ENCODE measurements at regions not wholly inside any gene's neighbourhood (a gene's known extent, or its start where the extent isn't known, plus 50 kb on each side); places are given as distances from the start of the nearest gene placed in this dataset.

GRCh38 chr16:82241469-82242052 is 71.5 kb upstream of the MPHOSPH6 start:
- no peak for DNase-seq (ENCODE audit: low spot score)

- no peak for DNase-seq (ENCODE audit: low spot score)
Observed at GRCh38 chr16:82240111-82240510, 70.1 kb upstream of the MPHOSPH6 start.

- no peak for DNase-seq (ENCODE audit: low spot score)
Observed at GRCh38 chr16:82236875-82237274, 66.9 kb upstream of the MPHOSPH6 start.

DNA sequence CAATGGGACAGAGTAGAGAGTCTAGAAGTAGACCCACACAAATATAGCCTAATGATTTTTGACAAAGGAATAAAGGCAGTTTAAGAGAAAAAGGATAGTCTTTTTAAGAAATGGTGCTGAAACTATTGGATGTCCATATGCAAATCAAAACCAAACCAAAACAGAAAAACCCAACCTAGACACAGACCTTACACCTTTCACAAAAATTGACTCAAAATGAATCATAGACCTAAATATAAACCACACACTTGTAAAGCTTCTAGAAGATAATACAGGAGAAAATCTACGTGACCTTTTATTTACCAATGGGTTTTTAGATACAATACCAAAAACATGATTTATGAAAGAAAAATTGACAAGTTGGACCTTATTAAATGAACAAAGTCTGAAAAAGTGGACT is 66.4 kb upstream of the MPHOSPH6 start:
- no peak for DNase-seq (ENCODE audit: low spot score)

- DNase-seq (ENCODE audit: low spot score), result no peak
Observed at GRCh38 chr16:82232806-82233205, 62.8 kb upstream of the MPHOSPH6 start.

GRCh38 chr16:82231008-82231787 is 61.2 kb upstream of the MPHOSPH6 start:
- DNase-seq (ENCODE audit: low spot score), result no peak

DNA sequence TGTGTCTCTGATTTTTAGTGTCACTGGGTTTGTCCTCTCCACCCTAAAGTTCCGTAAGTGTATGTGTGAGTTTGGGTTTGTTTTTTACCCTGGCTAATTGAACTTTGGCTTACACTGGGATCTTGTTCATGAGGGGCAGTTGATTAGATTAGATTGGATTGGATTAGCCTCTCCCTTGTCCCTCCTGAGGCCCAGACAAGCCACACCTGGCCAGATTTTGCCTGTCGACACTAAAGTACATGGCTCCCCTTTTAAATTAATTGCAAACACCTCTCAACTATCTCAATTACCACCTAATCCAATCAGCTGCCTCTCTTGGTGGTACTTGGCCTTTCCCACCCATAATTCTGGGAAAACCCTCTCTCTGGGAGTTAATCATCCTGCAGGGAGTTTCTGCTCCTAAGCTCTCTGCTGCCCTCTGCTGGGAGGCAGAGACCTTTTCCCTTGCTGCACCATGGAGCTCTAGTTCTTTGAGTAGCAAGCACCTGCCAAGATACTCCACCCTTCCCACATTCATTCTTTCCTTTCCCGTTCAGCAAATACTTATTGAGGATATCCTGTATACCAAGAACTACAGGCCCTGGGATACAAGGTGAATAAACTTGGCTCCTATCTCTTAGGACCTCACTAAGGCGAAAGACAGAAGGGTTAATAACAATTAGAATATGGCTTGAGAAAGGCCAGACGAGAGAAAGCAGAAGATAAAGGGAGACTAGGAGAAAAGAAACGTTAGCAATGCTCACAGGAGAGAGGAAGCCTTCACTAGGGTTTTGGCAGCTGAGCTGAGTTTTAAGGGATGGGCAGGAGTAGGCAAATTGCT is 60.0 kb upstream of the MPHOSPH6 start:
- peak; percentile 81 for DNase-seq (ENCODE audit: low spot score)

DNA sequence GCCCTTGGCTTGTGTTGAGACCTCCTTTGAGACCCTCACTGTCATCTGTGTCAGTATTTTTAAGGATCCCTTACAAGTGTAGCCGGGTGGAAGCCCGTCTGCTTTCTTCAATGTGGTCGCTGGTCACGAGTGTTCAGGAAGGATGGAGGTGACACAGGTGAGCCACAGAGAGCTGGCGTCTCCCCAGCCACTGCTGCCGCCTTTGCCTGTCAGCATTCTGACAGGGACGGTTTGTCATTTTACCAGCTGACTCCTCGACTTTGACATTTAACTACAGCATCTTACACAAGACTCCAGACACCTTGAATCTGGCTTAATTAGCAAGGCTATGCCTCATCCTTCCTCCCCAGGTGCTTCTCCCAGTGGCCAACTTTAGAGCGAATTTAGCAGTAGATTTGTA is 56.3 kb upstream of the MPHOSPH6 start:
- no peak for DNase-seq (ENCODE audit: low spot score)

- no peak for DNase-seq (ENCODE audit: low spot score)
Observed at GRCh38 chr16:82224821-82225220, 54.8 kb upstream of the MPHOSPH6 start.

GRCh38 chr16:82220541-82220940 is 50.5 kb upstream of the MPHOSPH6 start:
- DNase-seq (ENCODE audit: low spot score), result no peak

Data from GM03348 (cell line).